ENCODE measurements at regions not wholly inside any gene's neighbourhood (a gene's known extent, or its start where the extent isn't known, plus 50 kb on each side); places are given as distances from the start of the nearest gene placed in this dataset.

DNA sequence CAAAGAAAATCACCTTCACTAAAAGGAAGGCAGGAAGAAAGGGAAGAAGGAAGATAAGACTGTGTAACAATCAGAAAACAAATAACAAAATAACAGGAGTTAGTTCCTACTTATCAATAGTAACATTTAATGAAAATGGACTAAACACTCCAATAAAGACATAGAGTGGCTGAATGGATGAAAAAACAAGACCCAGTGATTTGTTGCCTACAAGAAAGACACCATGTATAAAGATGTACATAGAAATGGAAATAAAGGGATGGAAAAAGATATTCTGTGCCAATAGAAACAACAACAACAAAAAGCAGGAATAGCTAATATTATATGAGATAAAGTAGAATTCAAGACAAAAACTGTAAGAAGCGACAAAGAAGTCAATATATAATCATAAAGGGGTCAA lies 116.8 kb downstream of the LURAP1L start:
- TF ChIP-seq, protein P1, sequence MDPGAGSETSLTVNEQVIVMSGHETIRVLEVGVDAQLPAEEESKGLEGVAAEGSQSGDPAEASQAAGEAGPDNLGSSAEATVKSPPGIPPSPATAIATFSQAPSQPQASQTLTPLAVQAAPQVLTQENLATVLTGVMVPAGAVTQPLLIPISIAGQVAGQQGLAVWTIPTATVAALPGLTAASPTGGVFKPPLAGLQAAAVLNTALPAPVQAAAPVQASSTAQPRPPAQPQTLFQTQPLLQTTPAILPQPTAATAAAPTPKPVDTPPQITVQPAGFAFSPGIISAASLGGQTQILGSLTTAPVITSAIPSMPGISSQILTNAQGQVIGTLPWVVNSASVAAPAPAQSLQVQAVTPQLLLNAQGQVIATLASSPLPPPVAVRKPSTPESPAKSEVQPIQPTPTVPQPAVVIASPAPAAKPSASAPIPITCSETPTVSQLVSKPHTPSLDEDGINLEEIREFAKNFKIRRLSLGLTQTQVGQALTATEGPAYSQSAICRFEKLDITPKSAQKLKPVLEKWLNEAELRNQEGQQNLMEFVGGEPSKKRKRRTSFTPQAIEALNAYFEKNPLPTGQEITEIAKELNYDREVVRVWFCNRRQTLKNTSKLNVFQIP (CRISPR knock-in tag; IDR thresholded peaks at IDR 0.05; ENCODE audit: borderline replicate concordance, low read depth), result no peak
- TF ChIP-seq ARNTL (CRISPR knock-in tag; IDR thresholded peaks at IDR 0.05; ENCODE audit: borderline replicate concordance, low read depth) (no peak), PATZ1 (CRISPR knock-in tag; IDR thresholded peaks at IDR 0.05; ENCODE audit: borderline replicate concordance) (no peak), TCF4 (CRISPR knock-in tag; IDR thresholded peaks at IDR 0.05; ENCODE audit: borderline replicate concordance) (no peak), ZFP3 (CRISPR knock-in tag; IDR thresholded peaks at IDR 0.05) (no peak), ZNF565 (CRISPR knock-in tag; conservative IDR thresholded peaks at IDR 0.05; ENCODE audit: low read depth) (no peak), BACH2 (CRISPR knock-in tag; IDR thresholded peaks at IDR 0.05; ENCODE audit: borderline replicate concordance) (no peak), GLIS3 (CRISPR knock-in tag; IDR thresholded peaks at IDR 0.05) (no peak), PPARA (CRISPR knock-in tag; IDR thresholded peaks at IDR 0.05; ENCODE audit: borderline replicate concordance) (no peak), ZFP30 (CRISPR knock-in tag; IDR thresholded peaks at IDR 0.05) (no peak), ZNF70 (CRISPR knock-in tag; IDR thresholded peaks at IDR 0.05) (no peak)
- TF ChIP-seq, protein P2, sequence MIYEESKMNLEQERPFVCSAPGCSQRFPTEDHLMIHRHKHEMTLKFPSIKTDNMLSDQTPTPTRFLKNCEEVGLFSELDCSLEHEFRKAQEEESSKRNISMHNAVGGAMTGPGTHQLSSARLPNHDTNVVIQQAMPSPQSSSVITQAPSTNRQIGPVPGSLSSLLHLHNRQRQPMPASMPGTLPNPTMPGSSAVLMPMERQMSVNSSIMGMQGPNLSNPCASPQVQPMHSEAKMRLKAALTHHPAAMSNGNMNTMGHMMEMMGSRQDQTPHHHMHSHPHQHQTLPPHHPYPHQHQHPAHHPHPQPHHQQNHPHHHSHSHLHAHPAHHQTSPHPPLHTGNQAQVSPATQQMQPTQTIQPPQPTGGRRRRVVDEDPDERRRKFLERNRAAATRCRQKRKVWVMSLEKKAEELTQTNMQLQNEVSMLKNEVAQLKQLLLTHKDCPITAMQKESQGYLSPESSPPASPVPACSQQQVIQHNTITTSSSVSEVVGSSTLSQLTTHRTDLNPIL (CRISPR knock-in tag; IDR thresholded peaks at IDR 0.05; ENCODE audit: low read depth), result no peak
